IMR-90 (cell line): ENCODE measurements at regions not wholly inside any gene's neighbourhood (a gene's known extent, or its start where the extent isn't known, plus 50 kb on each side); places are given as distances from the start of the nearest gene placed in this dataset.

Experiments used
- ATAC-seq: fragments of 200-7000 bp; cut with Tn5 transposase; 2 replicates; pipeline ENCODE4 v1.9.1; 2020; ENCODE audit warnings: low read depth, mild to moderate bottlenecking, moderate library complexity
- BruUV-seq: library from RNA; stranded (reverse); fragments of 400-500 nt; replicated peaks from 2 replicates; lab custom pipeline; 2021; lab: Mats Ljungman, UMichigan
- CTCF ChIA-PET: fragments of 300-600 bp; formaldehyde crosslinking; extraction: SDS; loops from one replicate; lab custom pipeline; 2021; ENCODE audit warnings: antibody characterized with exemption; lab: Yijun Ruan, JAX
- POLR2A ChIA-PET: fragments of 300-600 bp; sonication (Branson Sonifier 250); formaldehyde crosslinking; loops from one replicate; lab custom pipeline; 2022; ENCODE audit warnings: antibody characterized with exemption; ENCODE audit not compliant: unreplicated experiment; lab: Charles Lee
- DNase-seq: peaks from one replicate; pipeline ENCODE4 v3.0.0; 2013
- H2AFZ ChIP-seq: replicated peaks from 2 replicates; pipeline ENCODE3; 2013; ENCODE audit warnings: low read length, mild to moderate bottlenecking; ENCODE audit not compliant: poor library complexity
- H2AK5ac ChIP-seq: 2 replicates; pipeline ENCODE4 v1.6.1; 2013; ENCODE audit warnings: low read depth, low read length, inconsistent platforms
- H2AK9ac ChIP-seq: replicated peaks from 2 replicates; pipeline ENCODE3; 2013; ENCODE audit warnings: mild to moderate bottlenecking, low read depth, low read length, moderate library complexity; ENCODE audit not compliant: poor library complexity
- H2BK120ac ChIP-seq: 2 replicates; pipeline ENCODE4 v1.6.1; 2013; ENCODE audit warnings: low read depth, low read length, inconsistent platforms
- H2BK15ac ChIP-seq: 3 replicates; pipeline ENCODE4 v1.6.1; 2013; ENCODE audit warnings: low read depth, low read length, inconsistent platforms
- H2BK20ac ChIP-seq: 2 replicates; pipeline ENCODE4 v1.6.1; 2013; ENCODE audit warnings: low read depth, mild to moderate bottlenecking, inconsistent platforms, low read length, moderate library complexity
- H2BK5ac ChIP-seq: 2 replicates; pipeline ENCODE4 v1.6.1; 2013; ENCODE audit warnings: mild to moderate bottlenecking, low read depth, low read length, inconsistent platforms; ENCODE audit not compliant: poor library complexity, severe bottlenecking
- H3K14ac ChIP-seq: replicated peaks from 2 replicates; pipeline ENCODE4 v1.6.1; 2013; ENCODE audit warnings: low read depth, low read length, inconsistent platforms
- H3K18ac ChIP-seq: 2 replicates; pipeline ENCODE4 v1.6.1; 2013; ENCODE audit warnings: low read depth, low read length, control low read depth
- H3K23ac ChIP-seq: 2 replicates; pipeline ENCODE4 v1.6.1; 2013; ENCODE audit warnings: low read depth, low read length, inconsistent platforms
- H3K27ac ChIP-seq: 2 replicates; pipeline ENCODE4 v1.5.1; 2013; ENCODE audit warnings: mild to moderate bottlenecking, control low read depth, low read length; ENCODE audit not compliant: insufficient read depth
- H3K27me3 ChIP-seq: 2 replicates; pipeline ENCODE4 v1.6.1; 2013; ENCODE audit warnings: low read length; ENCODE audit not compliant: control insufficient read depth, insufficient read depth
- H3K36me3 ChIP-seq: 2 replicates; pipeline ENCODE4 v1.6.1; 2013; ENCODE audit warnings: low read length, mixed read lengths; ENCODE audit not compliant: control insufficient read depth, insufficient read depth
- H3K4ac ChIP-seq: 2 replicates; pipeline ENCODE4 v1.6.1; 2013; ENCODE audit warnings: low read depth, low read length, inconsistent platforms
- H3K4me1 ChIP-seq: 2 replicates; pipeline ENCODE4 v1.6.1; 2013; ENCODE audit warnings: low read length, mixed read lengths; ENCODE audit not compliant: control insufficient read depth, insufficient read depth
- H3K4me2 ChIP-seq: 2 replicates; pipeline ENCODE4 v1.6.1; 2013; ENCODE audit warnings: low read depth, mild to moderate bottlenecking, control low read depth, low read length, moderate library complexity
- H3K4me3 ChIP-seq: 2 replicates; pipeline ENCODE4 v1.5.1; 2013; ENCODE audit warnings: low read depth, mild to moderate bottlenecking, control low read depth, low read length, moderate library complexity; ENCODE audit not compliant: insufficient read depth
- H3K56ac ChIP-seq: 2 replicates; pipeline ENCODE4 v1.6.1; 2013; ENCODE audit warnings: low read length, inconsistent platforms; ENCODE audit not compliant: insufficient read depth; ENCODE audit errors: extremely low read depth
- H3K79me1 ChIP-seq, 2 experiments: 2 replicates each; pipeline ENCODE4 v1.6.1; 2013; ENCODE audit warnings: low read length in 2 of 2, inconsistent platforms in 1 of 2, low read depth in 1 of 2
- H3K9ac ChIP-seq: 2 replicates; pipeline ENCODE4 v1.6.1; 2013; ENCODE audit warnings: low read depth, low read length, control low read depth
- H3K9me1 ChIP-seq: 2 replicates; pipeline ENCODE4 v1.6.1; 2013; ENCODE audit warnings: low read length, inconsistent platforms; ENCODE audit not compliant: insufficient read depth
- H3K9me3 ChIP-seq: 2 replicates; pipeline ENCODE4 v1.6.1; 2013; ENCODE audit warnings: low read length; ENCODE audit not compliant: control insufficient read depth, insufficient read depth
- H4K20me1 ChIP-seq: 2 replicates; pipeline ENCODE4 v1.6.1; 2013; ENCODE audit warnings: low read length, inconsistent platforms; ENCODE audit not compliant: insufficient read depth
- H4K5ac ChIP-seq: 2 replicates; pipeline ENCODE4 v1.6.1; 2013; ENCODE audit warnings: mild to moderate bottlenecking, low read depth, low read length, control low read depth
- H4K8ac ChIP-seq, 2 experiments: 2 replicates each; pipeline ENCODE4 v1.6.1; 2013; ENCODE audit warnings: low read depth in 2 of 2, low read length in 2 of 2, control low read depth in 1 of 2, inconsistent platforms in 1 of 2
- H4K91ac ChIP-seq: 2 replicates; pipeline ENCODE4 v1.6.1; 2013; ENCODE audit warnings: low read depth, low read length, inconsistent platforms; ENCODE audit not compliant: insufficient read depth
- CHD1 ChIP-seq: IDR thresholded peaks from 2 replicates; pipeline ENCODE4 v1.6.1; 2012; ENCODE audit warnings: low read depth, low read length, improper control_type of control experiment
- FOS ChIP-seq: fragments of 150-350 bp; IDR thresholded peaks from 2 replicates; pipeline ENCODE4 v1.6.1; 2016; ENCODE audit warnings: low read depth, low read length
- WGBS, 2 experiments: methylation state at CpG; one replicate each; pipeline versions ENCODE4 v1.1.5 to v1.1.7; 2013; ENCODE audit warnings: missing lambda C conversion rate in 2 of 2; ENCODE audit not compliant: insufficient read length in 1 of 2; ENCODE audit errors: extremely low coverage in 2 of 2; 5-methylcytosine and 5-hydroxymethylcytosine counted together
- dilution Hi-C: fragments of 300-500 bp; cut with HindIII; formaldehyde crosslinking; loops from one replicate; pipeline ENCODE4 v1.14.3; 2018; ENCODE audit warnings: low sequenced_read_pairs; ENCODE audit not compliant: unreplicated experiment
- in situ Hi-C: fragments of 300-500 bp; cut with MboI; formaldehyde crosslinking; loops from 3 replicates; pipeline ENCODE4 v1.14.3; 2019; ENCODE audit warnings: low sequenced_read_pairs, inconsistent platforms, mixed read lengths
- intact Hi-C: fragments of 100-400 bp; cut with micrococcal nuclease; formaldehyde crosslinking; loops from 2 replicates; pipeline ENCODE4 v1.10.0; 2022

- no peak overlapping the region for H2AK9ac ChIP-seq
- CTCF ChIA-PET: no interaction called here
- no peak overlapping the region for H2BK120ac ChIP-seq
- H3K4me1 ChIP-seq: no peaks in the 10 kb centered on the region
- H4K91ac ChIP-seq: no peak overlapping the region
- no peak overlapping the region for H3K14ac ChIP-seq
- H3K56ac ChIP-seq: no peak overlapping the region
- H3K9me3 ChIP-seq: no peaks in the 10 kb centered on the region
- no peak overlapping the region for H3K4ac ChIP-seq
- H4K20me1 ChIP-seq: no peaks in the 10 kb centered on the region
- no peaks in the 10 kb centered on the region for H3K36me3 ChIP-seq
- dilution Hi-C loops (no loop called here), in situ Hi-C loops (loop anchor here (25.0 kb wide), 1 partner anchor 358 kb away; the partner anchor contains the start of gene SLC39A10), intact Hi-C loops (no loop called here)
- ATAC-seq (no peak), DNase-seq (peak; percentile 2)
- no peak overlapping the region for H3K18ac ChIP-seq
- H2BK15ac ChIP-seq: no peak overlapping the region
- no peak overlapping the region for H3K23ac ChIP-seq
- H2AK5ac ChIP-seq: no peak overlapping the region
- H2BK20ac ChIP-seq: no peak overlapping the region
- no peak overlapping the region for H3K9ac ChIP-seq
- no peak overlapping the region for H2AFZ ChIP-seq
- no peak overlapping the region for H3K27ac ChIP-seq
- no peak overlapping the region for H3K4me3 ChIP-seq
- H2BK5ac ChIP-seq: no peak overlapping the region
- no peaks in the 10 kb centered on the region for H3K79me1 ChIP-seq
- POLR2A ChIA-PET: no interaction called here
- no TSS peak for BruUV-seq
- H3K4me2 ChIP-seq: no peak overlapping the region
- TF ChIP-seq CHD1 (no peak), FOS (no peak)
- no peaks in the 10 kb centered on the region for H3K27me3 ChIP-seq
- no peak overlapping the region for H4K5ac ChIP-seq
- H4K8ac ChIP-seq: no peak overlapping the region
- H3K9me1 ChIP-seq: no peaks in the 10 kb centered on the region
- WGBS, 2 experiments: no CpG with 5 or more reads among the region's 5 CpGs
These were observed 352.7 kb upstream of the SLC39A10 start for GRCh38 chr2:195304310-195304709.
